MCF 10A (cell line): ENCODE measurements at regions not wholly inside any gene's neighbourhood (a gene's known extent, or its start where the extent isn't known, plus 50 kb on each side); places are given as distances from the start of the nearest gene placed in this dataset.
A peak's percentile ranks its signal among the peaks of the same experiment; 100 is the strongest.

ENCODE experiments used
- BruUV-seq: library from RNA; stranded (reverse); fragments of 400-500 nt; replicated peaks from 2 replicates; lab custom pipeline; 2021; lab: Mats Ljungman, UMichigan
- CTCF ChIA-PET: fragments of 300-600 bp; sonication (Branson Sonifier 250); formaldehyde crosslinking; extraction: SDS; loops from one replicate; lab custom pipeline; 2021; ENCODE audit warnings: antibody characterized with exemption, inconsistent platforms; lab: Yijun Ruan, JAX
- POLR2A ChIA-PET: fragments of 300-600, 350-650 bp; sonication (Branson Sonifier 250); formaldehyde crosslinking; extraction: SDS; loops from one replicate; lab custom pipeline; 2020; ENCODE audit warnings: antibody characterized with exemption, inconsistent platforms; lab: Yijun Ruan, JAX
- DNase-seq: peaks from one replicate; pipeline ENCODE4 v3.0.0-alpha.2; 2018; ENCODE audit not compliant: unreplicated experiment
- H3K27ac Mint-ChIP-seq: one replicate; pipeline ENCODE4 v1.8.0; 2022; ENCODE audit warnings: mild to moderate bottlenecking, low read depth, mixed read lengths; ENCODE audit not compliant: unreplicated experiment
- H3K27me3 Mint-ChIP-seq: one replicate; pipeline ENCODE4 v1.8.0; 2022; ENCODE audit warnings: mixed read lengths; ENCODE audit not compliant: insufficient read depth, unreplicated experiment
- H3K36me3 Mint-ChIP-seq: one replicate; pipeline ENCODE4 v1.8.0; 2022; ENCODE audit warnings: mild to moderate bottlenecking, moderate library complexity, mixed read lengths; ENCODE audit not compliant: insufficient read depth, unreplicated experiment
- H3K4me1 Mint-ChIP-seq: one replicate; pipeline ENCODE4 v1.8.0; 2022; ENCODE audit warnings: mixed read lengths; ENCODE audit not compliant: insufficient read depth, unreplicated experiment
- H3K4me3 Mint-ChIP-seq: one replicate; pipeline ENCODE4 v1.8.0; 2022; ENCODE audit warnings: mild to moderate bottlenecking, moderate library complexity, mixed read lengths; ENCODE audit not compliant: unreplicated experiment
- H3K9me3 Mint-ChIP-seq: one replicate; pipeline ENCODE4 v1.8.0; 2022; ENCODE audit warnings: mixed read lengths; ENCODE audit not compliant: unreplicated experiment
- CTCF ChIP-seq: fragments of 200-600 bp; IDR thresholded peaks from one replicate; pipeline ENCODE4 v1.8.0; 2022; ENCODE audit warnings: antibody characterized with exemption, mild to moderate bottlenecking; ENCODE audit not compliant: unreplicated experiment
- intact Hi-C: fragments of 100-400 bp; cut with micrococcal nuclease; formaldehyde crosslinking; loops from 2 replicates; pipeline ENCODE4 v1.14.1; 2022

GRCh38 chr14:26974965-26975364 is 377.1 kb upstream of the NOVA1 start:
- Mint-ChIP-seq H3K4me1 (no peaks in the 10 kb centered on the region), H3K27me3 (peaks cover 13% of the 10 kb centered on the region), H3K27ac (no peak overlapping the region), H3K4me3 (no peak overlapping the region), H3K36me3 (no peaks in the 10 kb centered on the region), H3K9me3 (no peaks in the 10 kb centered on the region)
- BruUV-seq: no TSS peak
- intact Hi-C loops: no loop called here
- POLR2A ChIA-PET: no interaction called here
- TF ChIP-seq CTCF: no peak
- DNase-seq: no peak
- CTCF ChIA-PET: interaction anchor here (1.1 to 3.2 kb wide), 2 partner anchors 9 to 10 kb away, joined by 3 to 12 read pairs; no protein-coding TSS in a partner anchor

- DNase-seq: no peak
- no peak for TF ChIP-seq CTCF
- Mint-ChIP-seq H3K27me3 (peaks cover 12% of the 10 kb centered on the region), H3K4me3 (no peak overlapping the region), H3K4me1 (peaks cover 6% of the 10 kb centered on the region), H3K36me3 (no peaks in the 10 kb centered on the region), H3K9me3 (no peaks in the 10 kb centered on the region), H3K27ac (no peak overlapping the region)
- CTCF ChIA-PET: interaction anchor here (0.6 kb wide), 1 partner anchor 174 kb away, joined by 3 read pairs; no protein-coding TSS in a partner anchor
- POLR2A ChIA-PET: interaction anchor here (1.9 kb wide), 1 partner anchor 9 kb away, joined by 5 read pairs; no protein-coding TSS in a partner anchor
- intact Hi-C loops: loop anchor here (10.0 kb wide), 3 partner anchors 477 to 1623 kb away; no protein-coding TSS in a partner anchor
- BruUV-seq: no TSS peak
Observed at GRCh38 chr14:26982071-26982470, 384.2 kb upstream of the NOVA1 start.

- POLR2A ChIA-PET: interaction anchor here (0.6 to 0.7 kb wide), 2 partner anchors 209 to 731 kb away, joined by 3 read pairs; no protein-coding TSS in a partner anchor
- H3K36me3 Mint-ChIP-seq: no peaks in the 10 kb centered on the region
- peaks cover 12% of the 10 kb centered on the region for H3K4me1 Mint-ChIP-seq
- TF ChIP-seq CTCF: peak; percentile 76
- no peak overlapping the region for H3K4me3 Mint-ChIP-seq
- H3K9me3 Mint-ChIP-seq: no peaks in the 10 kb centered on the region
- CTCF ChIA-PET: interaction anchor here (0.6 to 5.2 kb wide), 45 partner anchors 8 to 1763 kb away, joined by 3 to 23 read pairs (median 3); no protein-coding TSS in a partner anchor
- no peak overlapping the region for H3K27ac Mint-ChIP-seq
- H3K27me3 Mint-ChIP-seq: peaks cover 23% of the 10 kb centered on the region
- DNase-seq: peak; percentile 71
- no TSS peak for BruUV-seq
- intact Hi-C loops: loop anchor here (1.0 to 10.0 kb wide), 6 partner anchors 480 to 1620 kb away; no protein-coding TSS in a partner anchor
Observed at GRCh38 chr14:26984311-26985177, 386.7 kb upstream of the NOVA1 start.

- TF ChIP-seq CTCF: no peak
- Mint-ChIP-seq H3K4me3 (no peak overlapping the region), H3K27ac (no peak overlapping the region), H3K9me3 (no peaks in the 10 kb centered on the region), H3K4me1 (peaks cover 12% of the 10 kb centered on the region), H3K36me3 (no peaks in the 10 kb centered on the region), H3K27me3 (peaks cover 23% of the 10 kb centered on the region)
- intact Hi-C loops: loop anchor here (10.0 kb wide), 3 partner anchors 483 to 1617 kb away; no protein-coding TSS in a partner anchor
- CTCF ChIA-PET: interaction anchor here (0.5 to 5.2 kb wide), 5 partner anchors 13 to 593 kb away, joined by 3 to 23 read pairs (median 4); no protein-coding TSS in a partner anchor
- POLR2A ChIA-PET: no interaction called here
- no peak for DNase-seq
- BruUV-seq: no TSS peak
Observed at GRCh38 chr14:26987744-26988363, 390.0 kb upstream of the NOVA1 start.
